ENCODE measurements at regions not wholly inside any gene's neighbourhood (a gene's known extent, or its start where the extent isn't known, plus 50 kb on each side); places are given as distances from the start of the nearest gene placed in this dataset.

DNA sequence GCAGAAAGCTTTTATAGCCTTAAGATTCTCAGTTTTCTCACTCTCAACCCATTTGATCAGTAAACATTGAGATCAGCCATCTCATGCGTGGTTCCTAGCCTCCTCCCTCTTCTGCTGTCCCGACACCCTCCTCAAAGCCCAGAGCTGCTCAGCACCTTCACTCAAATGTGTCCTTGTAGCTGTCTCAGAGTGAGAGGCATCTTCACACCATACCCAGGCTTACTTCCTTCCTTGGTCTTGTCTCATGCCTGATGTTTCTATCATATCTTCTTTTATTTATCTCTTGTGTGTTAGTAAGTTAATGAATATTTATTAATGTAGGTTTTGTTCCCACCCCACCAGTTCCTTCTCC lies 72.4 kb upstream of the SNX2 start:
- Histone ChIP-seq H3K9ac (ENCODE audit: control insufficient read depth, extremely low read depth, insufficient read depth, low read length) (no peak overlapping the region), H2AFZ (ENCODE audit: control insufficient read depth, low read length) (no peak overlapping the region), H3K79me2 (ENCODE audit: control insufficient read depth, insufficient read depth, low read length) (no peaks in the 10 kb centered on the region), H4K20me1 (ENCODE audit: control insufficient read depth, extremely low read depth, insufficient read depth, low read length) (no peaks in the 10 kb centered on the region), H3K27ac (ENCODE audit: control insufficient read depth, insufficient read depth, low read length) (no peak overlapping the region), H3K36me3 (ENCODE audit: control insufficient read depth in 2 of 2, extremely low read depth in 1 of 2, insufficient read depth in 2 of 2, low read length in 2 of 2) (no peaks in the 10 kb centered on the region), H3K4me1 (ENCODE audit: control insufficient read depth, extremely low read depth, insufficient read depth, low read length) (no peaks in the 10 kb centered on the region), H3K9me3 (ENCODE audit: control insufficient read depth, low read depth, low read length) (no peaks in the 10 kb centered on the region), H3K4me2 (ENCODE audit: control insufficient read depth, extremely low read depth, insufficient read depth, low read depth, low read length) (no peak overlapping the region), H3K4me3 (ENCODE audit: control insufficient read depth in 2 of 3, extremely low read depth in 1 of 3, insufficient read depth in 2 of 3, low read depth in 1 of 3, low read length in 3 of 3) (no peak overlapping the region), H3K27me3 (ENCODE audit: control insufficient read depth, extremely low read depth, insufficient read depth, low read length) (no peaks in the 10 kb centered on the region), H3K9me1 (ENCODE audit: control insufficient read depth, extremely low read depth, insufficient read depth, low read length) (no peaks in the 10 kb centered on the region)
- dilution Hi-C loops (cut with MboI; ENCODE audit: extremely low pct_ligation_motif_present, low sequenced_read_pairs), result no loop called here
- TF ChIP-seq, protein P1, sequence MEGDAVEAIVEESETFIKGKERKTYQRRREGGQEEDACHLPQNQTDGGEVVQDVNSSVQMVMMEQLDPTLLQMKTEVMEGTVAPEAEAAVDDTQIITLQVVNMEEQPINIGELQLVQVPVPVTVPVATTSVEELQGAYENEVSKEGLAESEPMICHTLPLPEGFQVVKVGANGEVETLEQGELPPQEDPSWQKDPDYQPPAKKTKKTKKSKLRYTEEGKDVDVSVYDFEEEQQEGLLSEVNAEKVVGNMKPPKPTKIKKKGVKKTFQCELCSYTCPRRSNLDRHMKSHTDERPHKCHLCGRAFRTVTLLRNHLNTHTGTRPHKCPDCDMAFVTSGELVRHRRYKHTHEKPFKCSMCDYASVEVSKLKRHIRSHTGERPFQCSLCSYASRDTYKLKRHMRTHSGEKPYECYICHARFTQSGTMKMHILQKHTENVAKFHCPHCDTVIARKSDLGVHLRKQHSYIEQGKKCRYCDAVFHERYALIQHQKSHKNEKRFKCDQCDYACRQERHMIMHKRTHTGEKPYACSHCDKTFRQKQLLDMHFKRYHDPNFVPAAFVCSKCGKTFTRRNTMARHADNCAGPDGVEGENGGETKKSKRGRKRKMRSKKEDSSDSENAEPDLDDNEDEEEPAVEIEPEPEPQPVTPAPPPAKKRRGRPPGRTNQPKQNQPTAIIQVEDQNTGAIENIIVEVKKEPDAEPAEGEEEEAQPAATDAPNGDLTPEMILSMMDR (optimal IDR thresholded peaks at IDR 0.05 in 1 of 3, IDR thresholded peaks at IDR 0.05 in 1 of 3, conservative IDR thresholded peaks at IDR 0.05 in 1 of 3; ENCODE audit: extremely low read depth in 1 of 3, insufficient read depth in 2 of 3, low read length in 3 of 3), result no peak
- no peak for TF ChIP-seq EZH2 (IDR thresholded peaks at IDR 0.05; ENCODE audit: low read length)
- DNase-seq (ENCODE audit: low read depth, low spot score), result no peak
- FAIRE-seq, result no peak

DNA sequence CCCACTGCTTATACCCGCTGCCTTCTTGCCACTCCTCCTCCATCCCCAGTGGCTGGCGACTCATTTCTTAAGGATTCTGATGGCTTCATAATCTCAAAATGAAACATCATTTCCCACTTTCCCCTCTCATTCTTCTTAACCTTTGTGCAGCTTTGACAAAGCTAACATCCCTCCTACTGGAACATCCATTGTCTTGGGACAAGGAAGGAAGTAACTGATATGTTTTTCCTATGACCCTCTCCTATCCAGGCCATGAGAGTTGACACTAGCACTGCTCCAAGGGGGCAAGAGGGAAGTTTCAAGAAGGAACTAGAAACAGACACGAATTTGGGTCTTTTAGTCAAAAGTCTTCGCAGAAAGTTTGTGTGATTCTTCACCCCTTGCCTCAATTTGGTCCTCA lies 71.7 kb upstream of the SNX2 start:
- Histone ChIP-seq H3K27ac (ENCODE audit: control insufficient read depth, insufficient read depth, low read length) (no peak overlapping the region), H3K4me2 (ENCODE audit: control insufficient read depth, extremely low read depth, insufficient read depth, low read depth, low read length) (no peak overlapping the region), H4K20me1 (ENCODE audit: control insufficient read depth, extremely low read depth, insufficient read depth, low read length) (no peaks in the 10 kb centered on the region), H3K9me1 (ENCODE audit: control insufficient read depth, extremely low read depth, insufficient read depth, low read length) (no peaks in the 10 kb centered on the region), H3K36me3 (ENCODE audit: control insufficient read depth in 2 of 2, extremely low read depth in 1 of 2, insufficient read depth in 2 of 2, low read length in 2 of 2) (no peaks in the 10 kb centered on the region), H3K4me3 (ENCODE audit: control insufficient read depth in 2 of 3, extremely low read depth in 1 of 3, insufficient read depth in 2 of 3, low read depth in 1 of 3, low read length in 3 of 3) (no peak overlapping the region), H3K27me3 (ENCODE audit: control insufficient read depth, extremely low read depth, insufficient read depth, low read length) (no peaks in the 10 kb centered on the region), H2AFZ (ENCODE audit: control insufficient read depth, low read length) (no peak overlapping the region), H3K9ac (ENCODE audit: control insufficient read depth, extremely low read depth, insufficient read depth, low read length) (no peak overlapping the region), H3K4me1 (ENCODE audit: control insufficient read depth, extremely low read depth, insufficient read depth, low read length) (no peaks in the 10 kb centered on the region), H3K9me3 (ENCODE audit: control insufficient read depth, low read depth, low read length) (no peaks in the 10 kb centered on the region), H3K79me2 (ENCODE audit: control insufficient read depth, insufficient read depth, low read length) (no peaks in the 10 kb centered on the region)
- no peak for FAIRE-seq
- DNase-seq (ENCODE audit: low read depth, low spot score), result no peak
- dilution Hi-C loops (cut with MboI; ENCODE audit: extremely low pct_ligation_motif_present, low sequenced_read_pairs), result no loop called here
- TF ChIP-seq, protein P1 (optimal IDR thresholded peaks at IDR 0.05 in 1 of 3, IDR thresholded peaks at IDR 0.05 in 1 of 3, conservative IDR thresholded peaks at IDR 0.05 in 1 of 3; ENCODE audit: extremely low read depth in 1 of 3, insufficient read depth in 2 of 3, low read length in 3 of 3), result no peak
- TF ChIP-seq EZH2 (IDR thresholded peaks at IDR 0.05; ENCODE audit: low read length), result no peak
